Duodenal mucosa (tissue), 2 donors: ENCODE measurements at regions not wholly inside any gene's neighbourhood (a gene's known extent, or its start where the extent isn't known, plus 50 kb on each side); places are given as distances from the start of the nearest gene placed in this dataset.

Experiments used
- H3K27ac ChIP-seq: one replicate; pipeline ENCODE4 v1.7.0; 2013; ENCODE audit warnings: low read depth, low read length
- H3K27me3 ChIP-seq, 2 donors: one replicate each; pipeline ENCODE4 v1.7.0; 2013; ENCODE audit warnings: low read length in 2 of 2, control low read depth in 1 of 2; ENCODE audit not compliant: insufficient read depth in 2 of 2, control insufficient read depth in 1 of 2
- H3K36me3 ChIP-seq, 2 donors: one replicate each; pipeline ENCODE4 v1.7.0; 2013; ENCODE audit warnings: low read length in 2 of 2, control low read depth in 1 of 2; ENCODE audit not compliant: insufficient read depth in 2 of 2, control insufficient read depth in 1 of 2
- H3K4me1 ChIP-seq, 2 donors: one replicate each; pipeline ENCODE4 v1.7.0; 2013; ENCODE audit warnings: low read length in 2 of 2, control low read depth in 1 of 2; ENCODE audit not compliant: insufficient read depth in 2 of 2, control insufficient read depth in 1 of 2
- H3K4me3 ChIP-seq, 2 donors: one replicate each; pipeline ENCODE4 v1.7.0; 2013; ENCODE audit warnings: low read length in 2 of 2, low read depth in 1 of 2
- H3K9ac ChIP-seq, 2 donors: one replicate each; pipeline ENCODE4 v1.7.0; 2013; ENCODE audit warnings: low read length in 2 of 2, low read depth in 1 of 2
- H3K9me3 ChIP-seq, 2 donors: one replicate each; pipeline ENCODE4 v1.7.0; 2013; ENCODE audit warnings: low read length in 2 of 2, control low read depth in 1 of 2; ENCODE audit not compliant: control insufficient read depth in 1 of 2

DNA sequence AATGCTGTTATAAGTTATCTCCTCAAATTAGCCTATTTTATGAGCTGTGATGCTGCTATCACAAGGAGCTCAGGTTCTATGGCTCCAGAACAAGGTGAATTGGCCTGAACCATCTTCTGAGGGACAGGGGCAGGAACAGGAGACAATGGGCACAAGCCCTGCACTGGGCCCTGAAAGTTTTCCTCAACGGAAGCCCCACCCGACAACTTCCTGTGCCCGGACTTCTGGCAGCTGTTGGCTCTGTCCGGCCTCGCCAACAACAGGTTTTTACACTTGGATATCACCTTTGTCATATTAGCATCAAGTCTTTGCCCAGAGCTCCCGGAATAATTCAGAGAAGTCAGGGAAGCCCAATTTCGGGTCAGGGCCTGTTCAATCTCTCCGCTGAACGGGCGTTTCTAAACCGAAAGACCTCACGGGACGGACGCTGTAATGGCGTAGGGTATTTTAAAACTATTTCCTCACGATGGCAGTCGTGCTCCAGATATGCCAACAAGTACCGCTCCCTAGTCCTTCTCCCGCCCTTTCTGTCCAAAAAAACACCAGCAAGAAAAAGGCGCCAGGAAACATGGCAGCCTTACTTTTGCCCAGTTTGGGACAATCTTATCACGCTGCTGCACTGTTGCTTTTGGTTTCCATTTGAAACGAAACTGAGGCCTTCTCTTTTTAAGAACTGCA, 201.0 kb upstream of the STK26 start:
- Histone ChIP-seq H3K9me3 (no peaks in the 10 kb centered on the region), H3K36me3 (no peaks in the 10 kb centered on the region), H3K27me3 (no peaks in the 10 kb centered on the region), H3K4me1 (no peaks in the 10 kb centered on the region), H3K9ac (no peak overlapping the region), H3K27ac (no peak overlapping the region), H3K4me3 (no peak overlapping the region)

GRCh38 chrX:131826572-131826971, 196.5 kb upstream of the STK26 start:
- no peaks in the 10 kb centered on the region for H3K4me1 ChIP-seq
- H3K4me3 ChIP-seq, result no peak overlapping the region
- no peak overlapping the region for H3K9ac ChIP-seq
- no peaks in the 10 kb centered on the region for H3K36me3 ChIP-seq
- no peaks in the 10 kb centered on the region for H3K9me3 ChIP-seq
- no peak overlapping the region for H3K27ac ChIP-seq
- no peaks in the 10 kb centered on the region for H3K27me3 ChIP-seq

GRCh38 chrX:131827935-131828334, 195.2 kb upstream of the STK26 start:
- Histone ChIP-seq H3K9ac (no peak overlapping the region), H3K4me3 (no peak overlapping the region), H3K36me3 (no peaks in the 10 kb centered on the region), H3K27ac (no peak overlapping the region), H3K27me3 (no peaks in the 10 kb centered on the region), H3K4me1 (no peaks in the 10 kb centered on the region), H3K9me3 (no peaks in the 10 kb centered on the region)

DNA sequence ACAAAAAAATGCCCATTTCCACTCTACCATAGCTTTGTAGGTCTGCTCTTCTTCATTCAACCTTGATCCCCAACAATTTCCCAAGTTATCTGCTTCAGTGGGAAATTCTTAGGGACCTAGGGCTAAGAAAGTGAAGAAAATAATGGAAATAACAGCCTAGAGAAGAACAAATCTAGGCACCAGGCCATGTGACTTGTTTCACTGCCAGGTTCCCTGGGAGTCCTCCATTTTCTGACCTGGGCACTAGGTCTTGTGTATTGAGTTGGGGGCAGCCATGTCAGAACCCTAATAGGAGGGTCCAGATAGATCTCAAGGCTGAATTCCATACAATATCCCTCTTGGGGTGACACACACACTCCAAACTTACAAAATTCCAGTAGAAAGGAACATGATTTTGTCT, 194.6 kb upstream of the STK26 start:
- H3K9ac ChIP-seq, result no peak overlapping the region
- no peaks in the 10 kb centered on the region for H3K27me3 ChIP-seq
- no peaks in the 10 kb centered on the region for H3K4me1 ChIP-seq
- no peak overlapping the region for H3K27ac ChIP-seq
- H3K4me3 ChIP-seq, result no peak overlapping the region
- H3K9me3 ChIP-seq, result no peaks in the 10 kb centered on the region
- H3K36me3 ChIP-seq, result no peaks in the 10 kb centered on the region

GRCh38 chrX:131830400-131831184, 192.5 kb upstream of the STK26 start:
- H3K9me3 ChIP-seq, result no peaks in the 10 kb centered on the region
- H3K9ac ChIP-seq, result no peak overlapping the region
- H3K4me1 ChIP-seq, result no peaks in the 10 kb centered on the region
- H3K27me3 ChIP-seq, result no peaks in the 10 kb centered on the region
- no peaks in the 10 kb centered on the region for H3K36me3 ChIP-seq
- H3K4me3 ChIP-seq, result no peak overlapping the region
- no peak overlapping the region for H3K27ac ChIP-seq

GRCh38 chrX:131831185-131831520, 191.9 kb upstream of the STK26 start:
- no peaks in the 10 kb centered on the region for H3K9me3 ChIP-seq
- H3K4me3 ChIP-seq, result no peak overlapping the region
- no peak overlapping the region for H3K27ac ChIP-seq
- H3K27me3 ChIP-seq, result no peaks in the 10 kb centered on the region
- H3K4me1 ChIP-seq, result no peaks in the 10 kb centered on the region
- no peak overlapping the region for H3K9ac ChIP-seq
- no peaks in the 10 kb centered on the region for H3K36me3 ChIP-seq

DNA sequence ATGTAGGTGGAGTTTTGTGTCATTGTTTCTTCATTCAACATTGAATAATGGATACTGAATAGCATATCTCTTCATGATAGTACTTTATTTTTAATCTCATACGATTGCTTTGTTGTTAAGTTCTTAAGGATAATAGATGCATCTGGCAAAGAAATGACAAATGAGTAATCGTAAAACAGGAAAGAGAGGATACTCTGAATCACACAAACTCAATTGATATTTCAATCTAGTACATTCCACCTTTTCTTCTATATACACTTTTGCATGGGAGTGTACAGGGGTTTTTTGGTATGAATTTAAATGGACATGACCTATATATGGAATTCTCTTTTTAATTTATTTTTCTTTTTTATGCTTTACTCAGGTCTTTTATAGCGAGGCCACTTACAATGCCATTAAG, 186.9 kb upstream of the STK26 start:
- H3K27ac ChIP-seq, result no peak overlapping the region
- H3K9ac ChIP-seq, result no peak overlapping the region
- H3K36me3 ChIP-seq, result no peaks in the 10 kb centered on the region
- H3K4me3 ChIP-seq, result no peak overlapping the region
- H3K27me3 ChIP-seq, result no peaks in the 10 kb centered on the region
- H3K4me1 ChIP-seq, result no peaks in the 10 kb centered on the region
- no peaks in the 10 kb centered on the region for H3K9me3 ChIP-seq

- Histone ChIP-seq H3K27ac (no peak overlapping the region), H3K9ac (no peak overlapping the region), H3K9me3 (no peaks in the 10 kb centered on the region), H3K27me3 (no peaks in the 10 kb centered on the region), H3K36me3 (no peaks in the 10 kb centered on the region), H3K4me1 (no peaks in the 10 kb centered on the region), H3K4me3 (no peak overlapping the region)
Measured at GRCh38 chrX:131837325-131837724, 185.8 kb upstream of the STK26 start.

DNA sequence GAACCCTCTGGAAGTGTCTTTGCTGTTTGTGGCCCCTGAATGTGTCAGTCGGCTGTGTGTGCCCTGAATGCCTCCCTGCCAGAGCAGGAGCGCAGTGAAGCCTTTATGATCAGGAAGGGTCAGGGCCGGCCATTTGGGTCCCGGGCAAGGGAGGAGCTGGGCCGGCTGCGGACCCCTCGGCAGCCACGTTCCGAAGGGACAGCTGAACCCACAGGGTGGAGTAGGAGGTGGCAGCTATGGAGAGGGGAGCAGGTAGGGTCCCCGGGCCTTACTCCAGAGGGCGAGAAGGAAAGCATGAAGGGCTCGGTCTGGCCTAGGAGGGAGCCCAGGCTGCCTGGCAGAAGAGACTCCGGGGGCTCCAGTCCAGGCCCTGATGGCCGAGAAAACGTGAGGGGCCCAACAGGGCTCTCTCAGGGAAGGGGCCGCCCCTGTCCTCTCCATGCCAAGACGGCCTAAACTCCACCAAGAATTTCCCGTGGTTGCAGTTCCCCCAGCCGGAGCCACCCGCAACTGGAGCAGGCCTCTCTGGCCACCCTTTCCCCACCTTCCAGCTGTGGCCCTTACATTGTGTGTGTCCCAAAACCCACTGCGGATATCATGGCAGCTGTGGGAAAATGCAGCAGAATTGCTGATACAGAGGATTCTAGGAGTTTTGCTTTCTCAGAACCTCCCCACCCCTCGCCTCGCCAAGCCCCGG, 182.2 kb upstream of the STK26 start:
- Histone ChIP-seq H3K9me3 (no peaks in the 10 kb centered on the region), H3K27me3 (no peaks in the 10 kb centered on the region), H3K9ac (no peak overlapping the region), H3K4me1 (no peaks in the 10 kb centered on the region), H3K4me3 (no peak overlapping the region), H3K27ac (no peak overlapping the region), H3K36me3 (no peaks in the 10 kb centered on the region)
